ENCODE measurements at regions not wholly inside any gene's neighbourhood (a gene's known extent, or its start where the extent isn't known, plus 50 kb on each side); places are given as distances from the start of the nearest gene placed in this dataset.

GRCh38 chr4:153931804-153932203 lies 142.9 kb upstream of the SFRP2 start:
- no CpG with 5 or more reads among the region's 1 CpG for WGBS (ENCODE audit: extremely low coverage, insufficient read length, low lambda C conversion rate)
- Histone ChIP-seq H3K18ac (ENCODE audit: insufficient read length, low read depth, low read length) (no peak overlapping the region), H4K5ac (ENCODE audit: insufficient read length, low read depth, low read length) (no peak overlapping the region), H3K9me3 (ENCODE audit: control insufficient read depth, low read depth, low read length) (no peaks in the 10 kb centered on the region), H2BK20ac (ENCODE audit: low read depth, low read length, poor library complexity, severe bottlenecking) (no peak overlapping the region), H4K91ac (ENCODE audit: insufficient read length, low read depth, low read length) (no peak overlapping the region), H3K23me2 (ENCODE audit: insufficient read length, low read depth, low read length, poor library complexity, severe bottlenecking) (no peaks in the 10 kb centered on the region), H2AK5ac (ENCODE audit: insufficient read length, low read length) (no peak overlapping the region), H3K27me3 (ENCODE audit: insufficient read depth, low read length) (no peaks in the 10 kb centered on the region), H2BK5ac (ENCODE audit: insufficient read length, low read length) (no peak overlapping the region), H3K9ac (ENCODE audit: extremely low read depth, insufficient read length, low read length) (no peak overlapping the region), H3K4me2 (ENCODE audit: insufficient read depth, insufficient read length, low read length) (no peak overlapping the region), H3K56ac (ENCODE audit: insufficient read length, low read depth, low read length) (no peak overlapping the region), H3T11ph (ENCODE audit: low read length) (no peak overlapping the region), H2BK15ac (ENCODE audit: low read depth, low read length) (no peak overlapping the region), H3K4ac (ENCODE audit: low read depth, low read length) (no peak overlapping the region), H3K14ac (ENCODE audit: insufficient read depth, low read length) (no peak overlapping the region), H2BK120ac (ENCODE audit: low read depth, low read length, poor library complexity, severe bottlenecking) (no peak overlapping the region), H4K8ac (replicated peaks; ENCODE audit: insufficient read length, low read depth, low read length) (no peak overlapping the region), H3K79me2 (ENCODE audit: insufficient read depth, low read length) (no peaks in the 10 kb centered on the region), H3K79me1 (ENCODE audit: insufficient read depth, low read depth, low read length, poor library complexity, severe bottlenecking) (no peaks in the 10 kb centered on the region), H2AFZ (ENCODE audit: low read length) (no peak overlapping the region), H3K27ac (ENCODE audit: insufficient read length, low read depth, low read length) (no peak overlapping the region), H3K4me1 (ENCODE audit: insufficient read depth, low read length) (no peaks in the 10 kb centered on the region), H3K23ac (ENCODE audit: insufficient read length, low read depth, low read length) (no peak overlapping the region), H2BK12ac (ENCODE audit: insufficient read length, low read depth, low read length) (no peak overlapping the region), H4K20me1 (ENCODE audit: control insufficient read depth, insufficient read depth, insufficient read length) (no peaks in the 10 kb centered on the region)
- H3K4me1 Mint-ChIP-seq, result peaks cover 11 to 16% of the 10 kb centered on the region in 2 experiments
- no peaks in the 10 kb centered on the region for H3K9me3 Mint-ChIP-seq
- no peaks in the 10 kb centered on the region for H3K27me3 Mint-ChIP-seq (ENCODE audit: low read depth)
- no peak for TF ChIP-seq CTCF (conservative IDR thresholded peaks at IDR 0.05)
- no peaks in the 10 kb centered on the region for H3K36me3 Mint-ChIP-seq (ENCODE audit: insufficient read depth in 1 of 3, low read depth in 3 of 3)
- DNase-seq, result no peak
- H3K27ac Mint-ChIP-seq, result no peak overlapping the region; a peak in 1 of 7 replicates
- no peak overlapping the region for H3K4me3 Mint-ChIP-seq

All from H9 (cell line).